ENCODE measurements at regions not wholly inside any gene's neighbourhood (a gene's known extent, or its start where the extent isn't known, plus 50 kb on each side); places are given as distances from the start of the nearest gene placed in this dataset.

- H3K4me3 ChIP-seq = no peak overlapping the region
- TF ChIP-seq CTCF (IDR thresholded peaks at IDR 0.05) (no peak), EP300 (IDR thresholded peaks at IDR 0.05) (no peak), POLR2A (IDR thresholded peaks at IDR 0.05) (no peak), POLR2AphosphoS5 (IDR thresholded peaks at IDR 0.05) (no peak)
- intact Hi-C loops (cut with DNase I; ENCODE audit: low total_unique reads) = no loop called here
- H3K4me1 ChIP-seq = no peaks in the 10 kb centered on the region
- no peak for DNase-seq
- peaks cover 0 to 13% (median 7%) of the 10 kb centered on the region in 4 donors for H3K9me3 ChIP-seq
- H3K36me3 ChIP-seq = no peaks in the 10 kb centered on the region
- WGBS, 5 donors = 80 to 96% (median 89%) methylated on average over 3 of the region's 3 CpGs
- no peak overlapping the region for H3K27ac ChIP-seq
- H3K27me3 ChIP-seq = no peaks in the 10 kb centered on the region
These were observed 208.1 kb upstream of the DUSP10 start for GRCh38 chr1:221949996-221950395.

GRCh38 chr1:221948459-221948858, 206.6 kb upstream of the DUSP10 start:
- Histone ChIP-seq H3K27ac (no peak overlapping the region), H3K36me3 (no peaks in the 10 kb centered on the region), H3K4me1 (no peaks in the 10 kb centered on the region), H3K27me3 (no peaks in the 10 kb centered on the region), H3K9me3 (peaks cover 0 to 26% (median 11%) of the 10 kb centered on the region in 4 donors), H3K4me3 (no peak overlapping the region)
- WGBS, 5 donors = 76 to 89% (median 87%) methylated on average over 5 of the region's 5 CpGs
- no peak for TF ChIP-seq EP300 (IDR thresholded peaks at IDR 0.05)
- no peak for TF ChIP-seq CTCF (IDR thresholded peaks at IDR 0.05)
- intact Hi-C loops (cut with DNase I; ENCODE audit: low total_unique reads) = no loop called here
- DNase-seq = no peak

GRCh38 chr1:221947731-221948130, 205.8 kb upstream of the DUSP10 start:
- Histone ChIP-seq H3K4me3 (no peak overlapping the region), H3K36me3 (no peaks in the 10 kb centered on the region), H3K27ac (no peak overlapping the region), H3K27me3 (no peaks in the 10 kb centered on the region), H3K9me3 (peaks cover 0 to 26% (median 11%) of the 10 kb centered on the region in 4 donors), H3K4me1 (no peaks in the 10 kb centered on the region)
- intact Hi-C loops (cut with DNase I; ENCODE audit: low total_unique reads) = no loop called here
- TF ChIP-seq EP300 (IDR thresholded peaks at IDR 0.05) (no peak), CTCF (IDR thresholded peaks at IDR 0.05) (no peak), POLR2AphosphoS5 (IDR thresholded peaks at IDR 0.05) (no peak), POLR2A (IDR thresholded peaks at IDR 0.05) (no peak)
- 51 to 67% (median 57%) methylated on average over 4 of the region's 4 CpGs for WGBS, 5 donors
- DNase-seq = no peak

GRCh38 chr1:221946768-221947167, 204.9 kb upstream of the DUSP10 start:
- no peaks in the 10 kb centered on the region for H3K4me1 ChIP-seq
- no peaks in the 10 kb centered on the region for H3K27me3 ChIP-seq
- TF ChIP-seq CTCF (IDR thresholded peaks at IDR 0.05) (no peak), POLR2A (IDR thresholded peaks at IDR 0.05) (no peak), EP300 (IDR thresholded peaks at IDR 0.05) (no peak), POLR2AphosphoS5 (IDR thresholded peaks at IDR 0.05) (no peak)
- H3K9me3 ChIP-seq = peaks cover 0 to 26% (median 11%) of the 10 kb centered on the region in 4 donors
- H3K27ac ChIP-seq = no peak overlapping the region
- no peak overlapping the region for H3K4me3 ChIP-seq
- intact Hi-C loops (cut with DNase I; ENCODE audit: low total_unique reads) = no loop called here
- no peaks in the 10 kb centered on the region for H3K36me3 ChIP-seq
- no peak for DNase-seq
- 92 to 97% (median 93%) methylated on average over 6 of the region's 6 CpGs for WGBS, 5 donors

All from stomach (tissue), 8 donors.